ENCODE measurements at regions not wholly inside any gene's neighbourhood (a gene's known extent, or its start where the extent isn't known, plus 50 kb on each side); places are given as distances from the start of the nearest gene placed in this dataset.

GRCh38 chr20:52684905-52685304 is 287.3 kb upstream of the TSHZ2 start:
- no peak for DNase-seq (ENCODE audit: low read depth, low spot score)
- in situ Hi-C loops (cut with HindIII; ENCODE audit: low sequenced_read_pairs), result no loop called here

DNA sequence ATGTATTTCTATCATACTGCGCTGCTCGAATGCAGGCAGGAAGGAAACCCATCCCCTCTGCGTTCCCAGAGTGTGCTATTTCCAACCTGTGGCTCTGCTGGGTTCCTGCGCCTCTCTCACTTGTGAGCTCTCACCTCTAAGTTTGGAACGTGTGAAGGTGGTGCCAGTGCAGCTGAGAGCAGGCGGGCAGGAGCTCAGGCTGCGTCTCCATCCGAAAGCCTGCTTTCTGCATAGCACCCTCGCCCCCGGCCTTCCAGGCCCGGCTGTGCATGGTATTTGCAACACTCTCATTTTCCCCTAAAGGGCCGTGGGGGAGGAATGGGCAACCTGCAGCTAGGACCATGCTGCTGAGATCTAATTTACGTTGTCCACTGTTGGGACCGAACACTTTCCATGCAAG is 288.0 kb upstream of the TSHZ2 start:
- no peak overlapping the region for H3K4me3 ChIP-seq (ENCODE audit: low read depth, low read length)
- in situ Hi-C loops (cut with HindIII; ENCODE audit: low sequenced_read_pairs), result no loop called here
- DNase-seq (ENCODE audit: low read depth, low spot score), result no peak
- no peak for TF ChIP-seq CTCF (IDR thresholded peaks at IDR 0.05; ENCODE audit: low read depth, low read length)

More at GRCh38 chr20:52684905-52685304, 287.3 kb upstream of the TSHZ2 start:
- no peak overlapping the region for H3K4me3 ChIP-seq (ENCODE audit: low read depth, low read length)
- no peak for TF ChIP-seq CTCF (IDR thresholded peaks at IDR 0.05; ENCODE audit: low read depth, low read length)

- DNase-seq (ENCODE audit: low read depth, low spot score), result no peak
- no peak for TF ChIP-seq CTCF (IDR thresholded peaks at IDR 0.05; ENCODE audit: low read depth, low read length)
- in situ Hi-C loops (cut with HindIII; ENCODE audit: low sequenced_read_pairs), result no loop called here
- H3K4me3 ChIP-seq (ENCODE audit: low read depth, low read length), result no peak overlapping the region
Measured at GRCh38 chr20:52683761-52684160, 288.4 kb upstream of the TSHZ2 start.

GRCh38 chr20:52682237-52682636 is 289.9 kb upstream of the TSHZ2 start:
- no peak overlapping the region for H3K4me3 ChIP-seq (ENCODE audit: low read depth, low read length)
- no peak for DNase-seq (ENCODE audit: low read depth, low spot score)
- in situ Hi-C loops (cut with HindIII; ENCODE audit: low sequenced_read_pairs), result no loop called here
- TF ChIP-seq CTCF (IDR thresholded peaks at IDR 0.05; ENCODE audit: low read depth, low read length), result no peak

DNA sequence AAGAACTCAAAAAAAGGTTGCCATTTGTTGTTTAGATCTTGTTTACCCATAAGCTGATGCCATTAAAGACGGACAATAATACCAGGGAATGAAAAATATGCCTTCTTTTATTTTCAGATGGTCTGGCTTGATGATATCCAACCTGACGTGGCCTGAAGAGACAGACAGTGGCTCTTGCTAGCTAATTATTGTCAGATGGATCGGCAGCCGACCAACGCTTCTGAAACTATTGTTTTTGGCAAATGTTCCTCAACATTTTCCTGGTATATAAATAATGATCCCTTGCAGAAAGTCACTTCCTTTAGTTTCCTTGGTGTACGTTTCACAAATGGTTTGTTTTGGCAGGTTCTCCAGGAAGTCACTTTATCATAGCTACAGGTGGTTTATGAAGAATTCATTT is 290.9 kb upstream of the TSHZ2 start:
- TF ChIP-seq CTCF (IDR thresholded peaks at IDR 0.05; ENCODE audit: low read depth, low read length), result no peak
- no peak for DNase-seq (ENCODE audit: low read depth, low spot score)
- in situ Hi-C loops (cut with HindIII; ENCODE audit: low sequenced_read_pairs), result no loop called here
- no peak overlapping the region for H3K4me3 ChIP-seq (ENCODE audit: low read depth, low read length)

- DNase-seq (ENCODE audit: low read depth, low spot score), result no peak
- no peak for TF ChIP-seq CTCF (IDR thresholded peaks at IDR 0.05; ENCODE audit: low read depth, low read length)
- no peak overlapping the region for H3K4me3 ChIP-seq (ENCODE audit: low read depth, low read length)
- in situ Hi-C loops (cut with HindIII; ENCODE audit: low sequenced_read_pairs), result no loop called here
Measured at GRCh38 chr20:52677216-52677615, 294.9 kb upstream of the TSHZ2 start.

Measured in astrocyte of the spinal cord (primary cell).